ENCODE measurements at regions not wholly inside any gene's neighbourhood (a gene's known extent, or its start where the extent isn't known, plus 50 kb on each side); places are given as distances from the start of the nearest gene placed in this dataset.
"Not testable (repeated sequence)": the region's sequence is repeated elsewhere in the genome, so short reads cannot be mapped to it uniquely, and the experiment has no call there.

DNA sequence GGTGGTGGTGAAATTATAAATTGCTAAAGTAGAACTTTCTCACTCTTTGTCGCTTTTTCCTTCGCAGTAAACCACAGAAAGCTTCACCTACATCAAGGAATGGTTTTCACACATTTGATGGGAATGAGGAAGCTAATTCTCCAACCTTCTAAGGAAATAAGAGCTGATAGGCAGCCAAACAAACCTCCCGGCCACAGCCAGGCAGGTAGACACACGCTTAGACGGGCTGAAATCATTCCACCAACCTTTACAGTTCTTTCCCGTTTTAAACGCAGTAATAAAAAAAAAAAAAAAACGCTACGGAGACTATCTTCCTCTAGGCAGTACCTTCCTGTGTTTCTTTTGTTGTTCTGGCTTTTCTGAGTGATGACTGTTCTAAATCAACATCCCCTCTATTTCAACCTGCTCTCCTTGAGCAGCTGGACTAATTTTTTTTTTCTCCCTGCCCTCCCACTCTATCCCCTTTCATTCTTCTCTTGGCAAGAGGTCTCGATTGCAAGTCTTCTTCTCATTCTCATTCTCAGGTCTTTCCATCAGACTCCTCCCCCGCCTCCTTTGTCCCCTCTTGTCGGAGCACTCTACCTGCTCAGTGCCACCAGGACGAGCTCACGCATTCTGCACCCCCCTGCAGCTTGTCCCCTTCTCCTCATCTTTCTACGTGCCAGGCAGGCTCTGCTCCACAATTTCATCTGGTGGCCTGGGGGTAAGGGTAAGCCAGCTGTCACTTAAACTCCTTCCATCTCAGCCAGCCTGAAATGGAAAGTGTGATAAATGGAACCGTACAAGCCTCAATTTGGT, 391.1 kb upstream of the MDFIC2 start:
- Mint-ChIP-seq H3K4me1 (peaks cover 6% of the 10 kb centered on the region), H3K27ac (no peak overlapping the region), H3K9me3 (no peaks in the 10 kb centered on the region), H3K4me3 (no peak overlapping the region), H3K36me3 (no peaks in the 10 kb centered on the region), H3K27me3 (peaks cover 55% of the 10 kb centered on the region)
- no peak for ATAC-seq

DNA sequence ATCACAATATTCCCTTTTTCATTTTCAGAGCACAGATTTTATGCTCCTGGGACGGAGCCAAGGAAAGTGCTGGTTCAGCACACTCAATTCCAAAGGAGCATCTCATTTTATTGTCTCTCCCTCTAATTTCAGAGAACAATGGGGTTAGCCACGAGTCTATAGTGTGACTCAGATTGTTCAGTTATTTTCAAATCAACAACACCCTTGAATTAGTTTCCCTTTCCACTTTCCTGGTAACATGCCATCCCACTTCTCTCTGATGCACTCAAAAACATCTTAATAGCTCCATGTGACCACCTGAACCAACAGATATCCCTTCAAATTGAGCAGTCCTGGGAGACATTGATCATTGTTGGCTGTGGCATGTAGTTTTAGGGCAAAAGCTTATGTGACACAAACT, 389.7 kb upstream of the MDFIC2 start:
- no peak for ATAC-seq
- no peaks in the 10 kb centered on the region for H3K36me3 Mint-ChIP-seq
- no peak overlapping the region for H3K4me3 Mint-ChIP-seq
- no peak overlapping the region for H3K27ac Mint-ChIP-seq
- H3K9me3 Mint-ChIP-seq: no peaks in the 10 kb centered on the region
- H3K27me3 Mint-ChIP-seq: peaks cover 55% of the 10 kb centered on the region
- H3K4me1 Mint-ChIP-seq: peaks cover 6% of the 10 kb centered on the region

DNA sequence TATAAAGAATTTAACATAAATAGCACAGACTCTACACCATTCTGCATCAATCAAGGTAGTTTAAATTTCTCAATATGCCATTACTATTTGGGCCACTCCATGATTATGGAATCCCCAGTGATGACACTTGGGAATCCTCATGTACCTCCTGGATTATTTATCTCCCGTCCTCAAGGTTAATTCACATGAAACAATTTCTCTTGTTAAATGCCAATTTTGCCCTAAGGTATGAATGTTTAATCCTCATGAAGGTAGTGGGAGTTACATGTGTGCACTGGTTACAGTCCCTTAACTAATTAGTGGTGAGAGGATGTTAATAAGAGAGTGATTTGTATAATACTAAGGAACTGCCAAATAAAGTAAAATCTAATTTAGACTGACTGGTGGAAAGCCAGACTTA, 372.3 kb upstream of the MDFIC2 start:
- ATAC-seq: no peak
- H3K27me3 Mint-ChIP-seq: peaks cover 9% of the 10 kb centered on the region
- H3K9me3 Mint-ChIP-seq: peaks cover 6% of the 10 kb centered on the region
- H3K27ac Mint-ChIP-seq: no peak overlapping the region
- H3K4me1 Mint-ChIP-seq: no peaks in the 10 kb centered on the region
- no peaks in the 10 kb centered on the region for H3K36me3 Mint-ChIP-seq
- no peak overlapping the region for H3K4me3 Mint-ChIP-seq

DNA sequence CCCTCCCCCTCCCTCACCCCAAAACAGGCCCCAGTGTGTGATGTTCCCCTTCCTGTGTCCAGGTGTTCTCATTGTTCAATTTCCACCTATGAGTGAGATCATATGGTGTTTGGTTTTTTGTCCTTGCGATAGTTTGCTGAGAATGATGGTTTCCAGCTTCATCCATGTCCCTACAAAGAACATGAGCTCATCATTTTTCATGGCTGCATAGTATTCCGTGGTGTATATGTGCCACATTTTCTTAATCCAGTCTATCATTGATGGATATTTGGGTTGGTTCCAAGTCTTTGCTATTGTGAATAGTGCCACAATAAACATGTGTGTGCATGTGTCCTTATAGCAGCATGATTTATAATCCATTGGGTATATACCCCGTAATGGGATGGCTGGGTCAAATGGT, 363.4 kb upstream of the MDFIC2 start:
- H3K36me3 Mint-ChIP-seq: not testable (repeated sequence)
- H3K9me3 Mint-ChIP-seq: peaks cover 18% of the 10 kb centered on the region

DNA sequence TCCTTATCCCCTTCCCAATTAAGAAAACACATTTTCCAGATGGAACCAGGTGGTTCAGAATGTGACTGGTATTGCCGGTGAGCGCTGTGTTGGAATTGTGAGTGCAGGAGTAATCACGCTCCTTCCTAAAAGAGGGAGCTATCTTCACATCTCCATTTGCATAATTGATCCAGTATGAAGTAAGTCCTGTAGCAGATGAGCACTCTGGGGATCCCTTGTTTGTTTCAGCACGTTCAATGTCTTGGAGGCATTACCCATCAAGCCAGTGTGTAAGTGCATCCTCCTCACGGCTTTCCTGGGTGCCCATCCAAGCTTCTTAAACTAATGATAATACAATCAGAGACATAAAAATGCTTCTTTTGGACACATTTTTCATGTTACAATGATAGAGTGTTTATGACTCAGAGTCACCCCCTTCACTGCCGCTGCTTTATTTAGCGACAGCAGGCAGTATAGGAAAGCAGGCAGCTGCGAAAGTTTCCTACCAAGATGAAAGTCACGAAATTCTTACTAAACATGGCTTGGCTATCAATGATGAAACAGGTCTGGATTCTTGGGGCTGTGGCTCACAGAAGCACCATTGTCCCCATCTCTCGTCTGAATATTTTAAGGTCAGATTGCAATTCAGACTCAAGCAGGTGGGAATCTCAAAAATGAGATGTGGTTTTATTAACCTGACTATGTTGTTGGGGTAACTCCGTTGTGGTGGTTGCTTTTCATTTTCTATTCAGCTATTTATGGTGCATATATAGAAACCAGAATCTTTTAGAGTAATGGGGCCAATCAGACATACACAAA, 346.3 kb upstream of the MDFIC2 start:
- Mint-ChIP-seq H3K27ac (no peak overlapping the region), H3K36me3 (no peaks in the 10 kb centered on the region), H3K4me3 (no peak overlapping the region), H3K9me3 (peaks cover 4% of the 10 kb centered on the region), H3K27me3 (peaks cover 15% of the 10 kb centered on the region), H3K4me1 (peaks cover 8% of the 10 kb centered on the region)
- no peak for ATAC-seq

More for the DNA sequence above, 363.4 kb upstream of the MDFIC2 start:
- not testable (repeated sequence) for H3K27ac Mint-ChIP-seq, H3K4me3 Mint-ChIP-seq, H3K27me3 Mint-ChIP-seq, ATAC-seq, H3K4me1 Mint-ChIP-seq

DNA sequence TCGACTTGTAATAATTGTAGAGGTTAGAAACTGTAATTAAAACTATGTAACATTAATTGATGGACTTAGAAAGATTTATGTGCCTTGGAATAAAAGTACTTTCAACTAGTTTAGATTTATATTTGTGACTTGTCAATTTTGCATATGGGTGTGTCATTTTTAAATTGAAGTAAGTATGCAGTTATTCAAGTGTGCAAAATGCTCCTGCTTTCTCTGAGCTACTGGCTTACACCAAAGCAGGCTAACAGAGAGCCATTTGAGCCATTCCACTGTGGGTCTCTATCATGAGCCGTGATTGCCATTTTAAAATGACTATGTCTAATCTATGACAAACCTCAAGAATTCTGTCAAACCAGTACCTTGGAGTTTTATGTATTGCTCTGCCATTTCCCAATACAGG, 345.0 kb upstream of the MDFIC2 start:
- no peak overlapping the region for H3K4me3 Mint-ChIP-seq
- H3K4me1 Mint-ChIP-seq: peaks cover 8% of the 10 kb centered on the region
- H3K9me3 Mint-ChIP-seq: peaks cover 4% of the 10 kb centered on the region
- H3K27me3 Mint-ChIP-seq: peaks cover 15% of the 10 kb centered on the region
- no peak overlapping the region for H3K27ac Mint-ChIP-seq
- no peak for ATAC-seq
- H3K36me3 Mint-ChIP-seq: no peaks in the 10 kb centered on the region

- no peak for ATAC-seq
- H3K4me3 Mint-ChIP-seq: no peak overlapping the region
- no peaks in the 10 kb centered on the region for H3K4me1 Mint-ChIP-seq
- H3K27ac Mint-ChIP-seq: no peak overlapping the region
- H3K9me3 Mint-ChIP-seq: peaks cover 8% of the 10 kb centered on the region
- no peaks in the 10 kb centered on the region for H3K27me3 Mint-ChIP-seq
- H3K36me3 Mint-ChIP-seq: no peaks in the 10 kb centered on the region
Measured at GRCh38 chr3:70647823-70648222, 335.4 kb upstream of the MDFIC2 start.

GRCh38 chr3:70647094-70647493, 334.7 kb upstream of the MDFIC2 start:
- Mint-ChIP-seq H3K36me3 (no peaks in the 10 kb centered on the region), H3K27me3 (no peaks in the 10 kb centered on the region), H3K27ac (no peak overlapping the region), H3K4me3 (no peak overlapping the region), H3K4me1 (no peaks in the 10 kb centered on the region), H3K9me3 (peaks cover 8% of the 10 kb centered on the region)
- no peak for ATAC-seq

- Mint-ChIP-seq H3K27ac (no peak overlapping the region), H3K4me3 (no peak overlapping the region), H3K27me3 (no peaks in the 10 kb centered on the region), H3K36me3 (no peaks in the 10 kb centered on the region), H3K9me3 (peaks cover 8% of the 10 kb centered on the region), H3K4me1 (no peaks in the 10 kb centered on the region)
- ATAC-seq: no peak
Measured at GRCh38 chr3:70646635-70647034, 334.2 kb upstream of the MDFIC2 start.

DNA sequence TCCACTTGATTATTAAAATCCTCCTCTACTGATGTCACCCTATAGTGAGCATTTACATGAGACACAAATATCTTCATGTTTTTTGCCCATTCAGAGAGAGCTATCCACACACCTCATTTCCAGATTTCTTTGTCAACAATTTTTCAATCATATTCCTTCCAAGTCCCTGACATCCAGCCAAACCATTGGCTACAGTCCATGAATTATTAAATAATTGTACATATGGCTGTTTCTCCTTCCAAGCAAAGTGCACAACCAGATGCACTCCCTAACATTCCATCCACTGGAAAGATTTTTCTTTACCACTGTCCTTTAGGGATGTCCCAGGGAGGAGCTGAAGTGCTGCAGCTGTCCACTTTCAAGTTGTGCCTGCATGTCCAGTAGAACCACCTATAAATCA, 328.0 kb upstream of the MDFIC2 start:
- Mint-ChIP-seq H3K4me1 (no peaks in the 10 kb centered on the region), H3K4me3 (no peak overlapping the region), H3K9me3 (peaks cover 11% of the 10 kb centered on the region), H3K27me3 (peaks cover 8% of the 10 kb centered on the region), H3K27ac (no peak overlapping the region), H3K36me3 (no peaks in the 10 kb centered on the region)
- no peak for ATAC-seq

DNA sequence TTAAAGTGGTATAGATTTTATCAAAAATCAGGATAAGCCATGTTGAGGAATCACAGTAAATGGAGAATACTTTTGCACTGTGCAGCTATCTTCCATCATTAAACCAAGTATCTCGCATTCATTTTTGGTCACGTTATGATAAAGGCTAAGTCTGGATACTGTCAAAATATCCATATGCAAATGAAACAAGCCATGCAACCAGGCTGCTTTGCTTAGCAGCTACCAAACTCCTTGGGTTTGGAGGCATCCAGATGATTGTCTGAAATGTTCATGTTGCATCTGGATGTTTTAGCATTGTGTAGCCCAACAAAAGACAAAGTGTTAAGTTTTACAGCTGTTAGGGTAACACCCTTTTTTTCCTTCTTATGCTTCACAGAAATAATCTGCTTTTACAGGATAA, 322.9 kb upstream of the MDFIC2 start:
- ATAC-seq: no peak
- no peak overlapping the region for H3K4me3 Mint-ChIP-seq
- H3K4me1 Mint-ChIP-seq: no peaks in the 10 kb centered on the region
- peaks cover 13% of the 10 kb centered on the region for H3K27me3 Mint-ChIP-seq
- H3K27ac Mint-ChIP-seq: no peak overlapping the region
- peaks cover 4% of the 10 kb centered on the region for H3K9me3 Mint-ChIP-seq
- no peaks in the 10 kb centered on the region for H3K36me3 Mint-ChIP-seq

DNA sequence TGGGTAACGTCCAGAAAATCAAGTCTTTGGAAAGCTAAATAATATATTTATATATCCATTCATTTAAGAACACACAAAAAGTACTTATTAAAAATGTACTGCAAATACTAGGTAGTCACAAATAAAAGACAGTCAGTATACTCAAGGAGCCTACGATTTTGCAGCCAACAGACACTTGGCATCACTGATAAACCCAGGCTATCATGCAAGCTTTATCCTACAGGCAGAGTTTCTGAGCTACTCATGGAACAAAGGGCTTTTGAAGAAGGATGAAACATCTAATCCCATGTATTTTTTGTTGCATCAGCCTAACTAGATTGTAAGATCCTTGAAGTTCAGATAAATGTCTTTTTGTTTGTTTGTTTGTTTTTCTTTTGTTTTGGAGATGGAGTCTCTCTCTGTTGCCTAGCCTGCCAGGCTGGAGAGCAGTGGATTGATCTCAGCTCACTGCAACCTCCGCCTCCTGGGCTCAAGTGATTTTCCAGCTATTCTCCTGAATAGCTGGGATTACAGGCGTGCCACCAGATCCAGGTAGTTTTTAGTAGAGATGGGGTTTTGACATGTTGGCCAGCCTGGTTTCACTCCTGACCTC, 319.4 kb upstream of the MDFIC2 start:
- no peak for ATAC-seq
- H3K27me3 Mint-ChIP-seq: peaks cover 13% of the 10 kb centered on the region
- H3K4me1 Mint-ChIP-seq: no peaks in the 10 kb centered on the region
- H3K9me3 Mint-ChIP-seq: no peaks in the 10 kb centered on the region
- H3K4me3 Mint-ChIP-seq: no peak overlapping the region
- H3K27ac Mint-ChIP-seq: no peak overlapping the region
- H3K36me3 Mint-ChIP-seq: no peaks in the 10 kb centered on the region

GRCh38 chr3:70621451-70621850, 309.0 kb upstream of the MDFIC2 start:
- Mint-ChIP-seq H3K4me3 (no peak overlapping the region), H3K36me3 (no peaks in the 10 kb centered on the region), H3K27me3 (peaks cover 13% of the 10 kb centered on the region), H3K27ac (no peak overlapping the region), H3K9me3 (peaks cover 3% of the 10 kb centered on the region), H3K4me1 (no peaks in the 10 kb centered on the region)
- ATAC-seq: peak; percentile 36

GRCh38 chr3:70620956-70621355, 308.5 kb upstream of the MDFIC2 start:
- H3K4me3 Mint-ChIP-seq: no peak overlapping the region
- no peak for ATAC-seq
- peaks cover 13% of the 10 kb centered on the region for H3K27me3 Mint-ChIP-seq
- H3K27ac Mint-ChIP-seq: no peak overlapping the region
- H3K36me3 Mint-ChIP-seq: no peaks in the 10 kb centered on the region
- H3K4me1 Mint-ChIP-seq: no peaks in the 10 kb centered on the region
- H3K9me3 Mint-ChIP-seq: peaks cover 3% of the 10 kb centered on the region

DNA sequence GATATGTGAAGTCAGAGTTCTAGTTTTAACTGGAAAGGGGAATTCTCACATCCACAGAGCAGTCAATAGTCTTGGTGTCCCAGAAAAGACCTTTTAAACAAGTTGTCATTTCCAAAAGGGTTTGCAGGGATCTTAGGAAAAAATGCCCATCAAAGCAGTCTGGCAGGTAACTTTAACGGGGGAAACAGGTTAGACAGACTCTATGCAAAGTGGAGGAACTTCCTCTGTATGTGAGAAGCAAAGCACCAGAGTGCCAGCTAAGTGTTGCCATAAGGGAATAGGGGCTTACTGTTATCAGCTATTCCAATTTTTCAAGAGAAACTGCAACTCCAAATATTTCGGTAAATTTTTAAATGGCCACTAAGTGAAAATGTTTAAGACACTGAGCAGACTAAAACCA, 307.9 kb upstream of the MDFIC2 start:
- no peak for ATAC-seq
- H3K36me3 Mint-ChIP-seq: no peaks in the 10 kb centered on the region
- H3K9me3 Mint-ChIP-seq: peaks cover 3% of the 10 kb centered on the region
- no peaks in the 10 kb centered on the region for H3K4me1 Mint-ChIP-seq
- peaks cover 13% of the 10 kb centered on the region for H3K27me3 Mint-ChIP-seq
- no peak overlapping the region for H3K27ac Mint-ChIP-seq
- no peak overlapping the region for H3K4me3 Mint-ChIP-seq

GRCh38 chr3:70618151-70618550, 305.7 kb upstream of the MDFIC2 start:
- no peak overlapping the region for H3K4me3 Mint-ChIP-seq
- no peak overlapping the region for H3K27ac Mint-ChIP-seq
- no peak for ATAC-seq
- H3K4me1 Mint-ChIP-seq: no peaks in the 10 kb centered on the region
- peaks cover 3% of the 10 kb centered on the region for H3K9me3 Mint-ChIP-seq
- no peaks in the 10 kb centered on the region for H3K36me3 Mint-ChIP-seq
- H3K27me3 Mint-ChIP-seq: no peaks in the 10 kb centered on the region
